ENCODE measurements at regions not wholly inside any gene's neighbourhood (a gene's known extent, or its start where the extent isn't known, plus 50 kb on each side); places are given as distances from the start of the nearest gene placed in this dataset.

DNA sequence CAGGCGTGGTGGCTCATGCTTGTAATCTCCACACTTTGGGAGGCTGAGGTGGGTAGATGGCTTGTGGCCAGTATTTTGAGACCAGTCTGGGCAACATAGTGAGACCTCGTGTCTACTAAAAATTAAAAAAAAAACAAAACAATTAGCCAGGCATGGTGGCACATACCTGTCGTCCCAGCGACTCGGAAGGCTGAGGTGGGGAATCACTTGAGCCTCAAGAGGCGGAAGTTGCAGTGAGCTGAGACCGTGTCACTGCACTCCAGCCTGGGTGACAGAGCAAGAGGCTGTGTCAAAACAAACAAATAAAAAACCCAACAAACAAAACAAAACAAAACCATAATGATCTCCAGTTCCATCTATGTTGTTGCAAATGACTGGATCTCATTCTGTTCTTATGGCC is 341.3 kb upstream of the CFAP20DC start:
- TF ChIP-seq POLR2A (IDR thresholded peaks at IDR 0.05) (no peak), CTCF (IDR thresholded peaks at IDR 0.05) (no peak), EP300 (IDR thresholded peaks at IDR 0.05) (no peak)
